Endometrial microvascular endothelial cells (primary cell): ENCODE measurements at regions not wholly inside any gene's neighbourhood (a gene's known extent, or its start where the extent isn't known, plus 50 kb on each side); places are given as distances from the start of the nearest gene placed in this dataset.

Source experiments
- in situ Hi-C: cut with HindIII; loops from 2 replicates; pipeline ENCODE4 v1.10.0; 2017; ENCODE audit warnings: low sequenced_read_pairs, low pct_unique_long_range_greater_than_20kb; ENCODE audit errors: inconsistent ontology term

DNA sequence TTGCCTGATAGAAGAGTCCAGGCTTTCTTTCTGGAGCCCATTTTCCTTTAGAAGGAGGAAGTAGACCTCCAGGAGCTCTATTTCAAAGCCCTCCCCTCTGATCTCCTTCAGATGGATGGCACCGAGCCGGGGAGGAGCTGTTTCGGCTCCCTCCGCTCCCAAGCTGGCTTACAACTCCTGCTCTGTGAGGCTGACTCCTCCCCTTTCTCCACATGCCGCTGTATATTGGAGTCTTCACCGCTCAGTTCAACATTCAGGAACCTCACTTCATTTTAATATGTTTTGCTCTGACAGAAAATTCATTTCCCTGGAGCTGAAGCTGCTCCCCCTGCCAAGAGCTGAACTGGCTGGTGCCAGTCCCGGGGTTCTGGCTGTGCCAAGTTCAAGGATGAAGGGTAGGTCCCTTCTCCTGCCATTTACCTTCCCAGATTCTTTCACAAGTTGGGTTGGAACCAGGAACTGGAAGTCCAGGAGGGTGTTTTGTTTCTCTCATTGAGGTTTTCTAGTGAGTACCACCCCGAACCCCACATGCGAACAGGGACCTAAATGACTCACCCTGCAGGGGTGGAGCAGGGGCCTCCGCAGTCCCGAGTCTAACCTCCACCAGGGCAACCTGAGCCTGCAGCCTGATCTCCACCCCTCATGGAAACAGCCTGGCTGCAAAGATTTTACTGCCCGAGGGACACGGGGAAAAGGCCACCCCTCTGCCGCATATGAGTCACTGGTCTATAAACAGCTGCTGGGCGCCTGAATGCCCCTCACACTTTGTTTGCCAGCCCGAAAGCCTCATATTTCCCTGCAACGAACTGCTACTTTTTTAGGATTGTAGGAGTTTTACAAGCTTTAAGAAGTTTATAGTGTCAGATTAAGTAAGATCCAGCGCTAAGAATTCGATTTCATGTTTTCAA is 68.6 kb upstream of the FOXA2 start:
- in situ Hi-C loops = no loop called here

DNA sequence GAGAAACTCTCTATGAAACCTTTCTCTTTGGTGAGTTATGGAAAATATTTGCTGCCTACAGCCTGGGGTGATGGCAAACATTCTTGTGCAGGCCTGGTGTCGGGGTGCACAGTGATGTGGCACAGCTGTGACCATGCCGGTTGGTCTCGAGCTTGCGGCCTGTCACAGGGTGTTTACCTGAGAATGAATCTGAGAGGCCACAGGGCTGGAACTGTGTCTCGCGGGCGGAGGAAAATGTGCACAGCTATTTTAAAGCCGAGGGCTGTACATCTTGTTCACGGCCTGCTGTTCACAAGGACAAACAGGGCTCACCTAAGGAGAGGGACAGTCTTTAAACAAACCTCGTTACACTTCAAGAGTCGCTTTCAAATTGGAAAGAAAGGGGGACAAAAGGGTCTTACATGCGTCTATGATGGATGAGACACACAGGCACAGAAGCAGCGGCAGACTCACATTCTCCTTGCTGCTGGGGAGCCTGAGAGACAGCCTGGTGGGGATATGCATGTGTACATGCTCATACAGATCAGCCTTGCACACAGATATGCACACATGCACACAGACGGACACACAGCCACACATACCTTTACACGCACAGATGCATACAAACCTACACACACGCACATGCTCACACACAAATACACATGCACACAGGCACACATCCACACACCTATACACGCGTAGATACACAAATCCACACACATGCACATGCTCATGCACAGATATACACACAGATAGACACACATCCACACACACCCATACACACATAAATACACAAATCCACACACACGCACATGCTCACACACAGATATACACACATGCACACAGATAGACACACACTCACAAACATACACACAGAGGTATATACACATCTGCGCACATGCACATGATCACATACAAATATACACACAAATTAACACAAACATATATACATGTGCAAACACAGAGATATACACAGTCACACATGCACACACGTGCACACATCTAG is 69.6 kb upstream of the FOXA2 start:
- in situ Hi-C loops = no loop called here

DNA sequence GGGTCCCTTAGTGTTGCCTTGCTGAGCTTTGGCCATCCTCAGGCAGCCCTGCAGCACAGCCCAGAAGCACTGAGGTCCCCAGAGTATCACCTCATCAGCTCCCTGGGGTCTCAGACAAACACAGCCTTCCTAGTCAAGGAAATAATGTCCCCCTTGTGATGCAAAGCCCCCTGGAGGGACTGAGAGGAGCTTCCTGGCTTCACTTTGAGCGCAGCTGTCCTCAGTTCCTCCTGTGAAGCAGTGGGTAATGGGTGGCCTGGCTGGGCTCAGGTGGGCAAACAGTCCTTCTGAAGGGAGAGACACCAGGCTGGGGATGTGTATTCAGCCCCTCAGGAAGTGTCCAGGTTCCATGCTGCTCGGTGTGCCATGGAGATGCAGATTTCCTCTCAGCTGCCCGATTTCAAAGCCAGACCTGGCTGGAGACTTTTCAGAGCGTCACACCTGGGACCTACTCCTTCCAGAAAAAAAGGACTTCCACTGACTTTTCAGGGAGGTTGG is 79.2 kb upstream of the FOXA2 start:
- in situ Hi-C loops = no loop called here

DNA sequence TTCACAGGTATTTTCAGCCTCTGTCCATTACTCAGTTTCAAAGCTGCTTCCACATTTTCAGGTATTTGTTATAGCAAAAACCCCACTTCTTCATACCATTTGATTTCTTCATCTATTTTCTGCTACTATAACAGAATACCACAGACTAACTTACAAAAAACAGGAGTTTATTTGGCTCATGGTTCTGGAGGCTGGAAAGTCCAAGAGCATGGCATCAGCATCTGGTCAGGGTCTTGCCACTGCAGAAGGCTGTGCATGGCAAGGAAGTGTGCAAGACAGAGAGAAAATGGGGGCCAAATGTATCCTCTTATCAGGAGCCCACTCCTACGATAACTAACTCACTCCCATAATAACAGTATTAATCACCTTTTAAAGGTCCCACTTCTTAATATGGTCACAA is 82.8 kb upstream of the FOXA2 start:
- in situ Hi-C loops = no loop called here

GRCh38 chr20:22672191-22672590 is 87.8 kb upstream of the FOXA2 start:
- in situ Hi-C loops = no loop called here

GRCh38 chr20:22673467-22673866 is 89.1 kb upstream of the FOXA2 start:
- in situ Hi-C loops = no loop called here

GRCh38 chr20:22675341-22675740 is 91.0 kb upstream of the FOXA2 start:
- in situ Hi-C loops = loop anchor here (25.0 kb wide), 2 partner anchors 338 to 562 kb away; no protein-coding TSS in a partner anchor

- in situ Hi-C loops = loop anchor here (25.0 kb wide), 2 partner anchors 341 to 559 kb away; no protein-coding TSS in a partner anchor
Measured at GRCh38 chr20:22678678-22679077, 94.3 kb upstream of the FOXA2 start.

GRCh38 chr20:22679197-22679596 is 94.8 kb upstream of the FOXA2 start:
- in situ Hi-C loops = loop anchor here (25.0 kb wide), 2 partner anchors 342 to 558 kb away; no protein-coding TSS in a partner anchor

GRCh38 chr20:22680031-22680740 is 95.8 kb upstream of the FOXA2 start:
- in situ Hi-C loops = loop anchor here (25.0 kb wide), 2 partner anchors 343 to 557 kb away; no protein-coding TSS in a partner anchor

DNA sequence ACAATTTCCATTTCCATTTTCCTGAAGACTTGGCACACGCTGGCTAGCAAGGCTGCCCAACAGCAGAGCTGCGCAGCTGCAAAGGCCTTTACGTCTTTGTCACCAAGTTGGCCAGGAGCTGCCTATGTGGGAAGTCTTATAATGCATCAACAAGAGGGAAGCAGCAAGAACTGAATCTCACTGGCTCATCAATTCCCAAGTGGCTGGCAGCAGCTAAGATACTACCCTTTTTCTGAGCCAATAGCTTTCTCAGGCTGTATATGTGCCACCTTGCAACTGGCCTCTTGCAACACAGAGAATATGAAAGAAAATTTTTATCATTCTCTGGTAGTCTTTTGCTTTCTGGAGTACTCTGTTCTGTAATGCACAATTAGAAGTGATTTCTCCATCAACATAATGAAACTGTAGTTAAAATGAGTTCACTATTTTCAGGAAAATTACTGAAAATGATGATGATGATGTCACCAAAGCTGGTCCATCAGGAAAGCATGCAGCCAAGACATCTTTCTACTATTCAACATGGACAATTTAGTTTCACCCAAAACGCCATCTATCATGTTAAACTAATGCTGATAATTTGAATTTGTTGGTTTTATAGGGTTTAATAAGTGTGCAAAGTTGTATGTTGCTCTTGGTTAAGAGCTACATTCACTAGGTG is 97.3 kb upstream of the FOXA2 start:
- in situ Hi-C loops = loop anchor here (25.0 kb wide), 2 partner anchors 344 to 556 kb away; no protein-coding TSS in a partner anchor

GRCh38 chr20:22682381-22682780 is 98.0 kb upstream of the FOXA2 start:
- in situ Hi-C loops = loop anchor here (25.0 kb wide), 2 partner anchors 345 to 555 kb away; no protein-coding TSS in a partner anchor

GRCh38 chr20:22684072-22684762 is 99.8 kb upstream of the FOXA2 start:
- in situ Hi-C loops = loop anchor here (25.0 kb wide), 2 partner anchors 347 to 553 kb away; no protein-coding TSS in a partner anchor

- in situ Hi-C loops = loop anchor here (25.0 kb wide), 2 partner anchors 348 to 552 kb away; no protein-coding TSS in a partner anchor
Measured at GRCh38 chr20:22684763-22685443, 100.5 kb upstream of the FOXA2 start.

DNA sequence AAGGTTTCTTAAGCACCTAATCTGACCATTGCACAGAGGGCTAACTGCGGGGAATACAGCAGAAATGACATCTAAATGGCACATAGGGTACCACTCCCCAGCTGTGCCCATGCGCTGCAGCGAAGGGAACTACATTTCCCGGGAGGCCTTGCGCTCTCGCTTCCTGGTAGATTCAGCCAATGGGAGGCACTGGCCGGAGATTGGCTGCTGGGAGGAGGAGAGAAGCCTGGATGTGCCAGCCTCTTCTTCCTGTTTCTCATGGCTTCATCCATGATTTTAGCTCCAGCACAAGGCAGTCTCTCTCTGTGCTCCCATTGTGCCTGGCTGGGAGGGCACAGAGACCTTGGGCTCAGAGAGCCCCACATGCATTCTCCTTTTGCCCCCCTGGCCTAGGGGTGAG is 101.7 kb upstream of the FOXA2 start:
- in situ Hi-C loops = loop anchor here (25.0 kb wide), 2 partner anchors 349 to 551 kb away; no protein-coding TSS in a partner anchor

- in situ Hi-C loops = loop anchor here (25.0 kb wide), 2 partner anchors 351 to 549 kb away; no protein-coding TSS in a partner anchor
Measured at GRCh38 chr20:22687676-22688349, 103.4 kb upstream of the FOXA2 start.
